HEK293 (cell line): ENCODE measurements at regions not wholly inside any gene's neighbourhood (a gene's known extent, or its start where the extent isn't known, plus 50 kb on each side); places are given as distances from the start of the nearest gene placed in this dataset.

Experiments
- ZBTB8A ChIP-seq: fragments of 450-650 bp; formaldehyde crosslinking; IDR thresholded peaks from 2 replicates; pipeline ENCODE4 v1.5.1; 2016; ENCODE audit warnings: missing biosample characterization, missing genetic modification characterization
- TF ChIP-seq, protein P1 (sequence below): fragments of 450-650 bp; formaldehyde crosslinking; IDR thresholded peaks from 2 replicates; pipeline ENCODE4 v1.5.1; 2016; ENCODE audit warnings: missing biosample characterization, missing genetic modification characterization

DNA sequence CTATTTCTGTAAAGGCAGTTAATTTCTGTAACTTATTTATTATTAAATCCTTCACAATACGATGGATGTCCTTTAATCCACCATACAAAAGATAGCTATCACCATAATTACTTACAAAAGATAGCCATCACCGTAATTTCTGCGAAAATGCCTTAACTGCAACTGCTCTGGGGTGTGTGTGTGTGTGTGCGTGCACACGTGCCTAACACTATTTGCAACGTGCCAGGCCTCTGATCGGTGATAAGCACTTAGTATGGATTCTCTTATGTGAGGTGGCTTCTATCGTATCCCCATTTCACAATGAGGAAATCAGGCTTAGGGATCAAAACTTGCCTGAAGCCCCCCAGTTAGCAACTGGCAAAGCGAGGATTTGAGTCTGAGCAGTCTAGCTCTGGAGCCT lies 67.1 kb upstream of the RBM24 start:
- TF ChIP-seq, protein P1, sequence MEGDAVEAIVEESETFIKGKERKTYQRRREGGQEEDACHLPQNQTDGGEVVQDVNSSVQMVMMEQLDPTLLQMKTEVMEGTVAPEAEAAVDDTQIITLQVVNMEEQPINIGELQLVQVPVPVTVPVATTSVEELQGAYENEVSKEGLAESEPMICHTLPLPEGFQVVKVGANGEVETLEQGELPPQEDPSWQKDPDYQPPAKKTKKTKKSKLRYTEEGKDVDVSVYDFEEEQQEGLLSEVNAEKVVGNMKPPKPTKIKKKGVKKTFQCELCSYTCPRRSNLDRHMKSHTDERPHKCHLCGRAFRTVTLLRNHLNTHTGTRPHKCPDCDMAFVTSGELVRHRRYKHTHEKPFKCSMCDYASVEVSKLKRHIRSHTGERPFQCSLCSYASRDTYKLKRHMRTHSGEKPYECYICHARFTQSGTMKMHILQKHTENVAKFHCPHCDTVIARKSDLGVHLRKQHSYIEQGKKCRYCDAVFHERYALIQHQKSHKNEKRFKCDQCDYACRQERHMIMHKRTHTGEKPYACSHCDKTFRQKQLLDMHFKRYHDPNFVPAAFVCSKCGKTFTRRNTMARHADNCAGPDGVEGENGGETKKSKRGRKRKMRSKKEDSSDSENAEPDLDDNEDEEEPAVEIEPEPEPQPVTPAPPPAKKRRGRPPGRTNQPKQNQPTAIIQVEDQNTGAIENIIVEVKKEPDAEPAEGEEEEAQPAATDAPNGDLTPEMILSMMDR (tag by site-specific recombination), result no peak
- no peak for TF ChIP-seq ZBTB8A (tag by site-specific recombination)
